Thymus (tissue), 11 donors: ENCODE measurements at regions not wholly inside any gene's neighbourhood (a gene's known extent, or its start where the extent isn't known, plus 50 kb on each side); places are given as distances from the start of the nearest gene placed in this dataset.

Source experiments
- DNase-seq, 9 donors: peaks; one replicate each; pipeline ENCODE4 v3.0.0-alpha.2; 2013; ENCODE audit warnings: low spot score in 9 of 9, low read depth in 6 of 9, missing footprints in 1 of 9
- H3K27ac ChIP-seq, 2 donors: one replicate each; pipeline ENCODE4 v1.5.1; 2013; ENCODE audit warnings: control low read depth in 1 of 2, low read depth in 1 of 2, low read length in 1 of 2, mild to moderate bottlenecking in 1 of 2, moderate library complexity in 1 of 2
- H3K27me3 ChIP-seq, 2 donors: one replicate each; pipeline ENCODE4 v1.5.1; 2013; ENCODE audit warnings: low read length in 1 of 2; ENCODE audit not compliant: control insufficient read depth in 2 of 2, insufficient read depth in 1 of 2
- H3K36me3 ChIP-seq, 2 donors: one replicate each; pipeline ENCODE4 v1.5.1; 2013; ENCODE audit warnings: low read length in 1 of 2, mild to moderate bottlenecking in 1 of 2, moderate library complexity in 1 of 2; ENCODE audit not compliant: control insufficient read depth in 2 of 2, insufficient read depth in 2 of 2
- H3K4me1 ChIP-seq, 2 donors: one replicate each; pipeline ENCODE4 v1.5.1; 2013; ENCODE audit warnings: low read length in 2 of 2; ENCODE audit not compliant: control insufficient read depth in 2 of 2, insufficient read depth in 2 of 2
- H3K4me3 ChIP-seq, 2 donors: one replicate each; pipeline ENCODE4 v1.5.1; 2013; ENCODE audit warnings: low read length in 2 of 2, control low read depth in 1 of 2, mild to moderate bottlenecking in 1 of 2
- H3K9me3 ChIP-seq, 2 donors: one replicate each; pipeline ENCODE4 v1.5.1; 2013; ENCODE audit warnings: low read length in 1 of 2, mild to moderate bottlenecking in 1 of 2; ENCODE audit not compliant: control insufficient read depth in 2 of 2, insufficient read depth in 1 of 2
- WGBS: extraction: QIAGEN DNeasy Blood & Tissue Kit; methylation state at CpG from one replicate; pipeline ENCODE4 v1.1.7; 2013; 5-methylcytosine and 5-hydroxymethylcytosine counted together
- donor health status: healthy.

- no peak overlapping the region for H3K4me3 ChIP-seq
- no peaks in the 10 kb centered on the region for H3K36me3 ChIP-seq
- peaks cover 0 to 3% of the 10 kb centered on the region in 2 donors for H3K27me3 ChIP-seq
- peaks cover 7 to 24% of the 10 kb centered on the region in 2 donors for H3K4me1 ChIP-seq
- H3K9me3 ChIP-seq = no peaks in the 10 kb centered on the region
- 94% methylated on average over 4 of the region's 4 CpGs for WGBS
- H3K27ac ChIP-seq = no peak overlapping the region
- no peak for DNase-seq
These were observed 235.2 kb downstream of the TLE3 start for GRCh38 chr15:69862540-69862939.

- Histone ChIP-seq H3K36me3 (no peaks in the 10 kb centered on the region), H3K27ac (no peak overlapping the region), H3K4me3 (no peak overlapping the region), H3K27me3 (peaks cover 0 to 3% of the 10 kb centered on the region in 2 donors), H3K9me3 (no peaks in the 10 kb centered on the region), H3K4me1 (peaks cover 0 to 15% of the 10 kb centered on the region in 2 donors)
- no peak for DNase-seq
- WGBS = 87% methylated on average over 2 of the region's 2 CpGs
These were observed 234.3 kb downstream of the TLE3 start for GRCh38 chr15:69863446-69863845.

GRCh38 chr15:69865369-69865768, 232.3 kb downstream of the TLE3 start:
- Histone ChIP-seq H3K27me3 (peaks cover 0 to 2% of the 10 kb centered on the region in 2 donors), H3K4me3 (no peak overlapping the region), H3K27ac (no peak overlapping the region), H3K4me1 (peaks cover 0 to 13% of the 10 kb centered on the region in 2 donors), H3K9me3 (no peaks in the 10 kb centered on the region), H3K36me3 (no peaks in the 10 kb centered on the region)
- WGBS = 97% methylated on average over 3 of the region's 3 CpGs
- no peak for DNase-seq

- H3K27ac ChIP-seq = no peak overlapping the region
- H3K27me3 ChIP-seq = no peaks in the 10 kb centered on the region
- no peak for DNase-seq
- H3K9me3 ChIP-seq = no peaks in the 10 kb centered on the region
- H3K4me3 ChIP-seq = no peak overlapping the region
- no peaks in the 10 kb centered on the region for H3K36me3 ChIP-seq
- peaks cover 0 to 4% of the 10 kb centered on the region in 2 donors for H3K4me1 ChIP-seq
- WGBS = 90% methylated on average over 3 of the region's 3 CpGs
These were observed 229.0 kb downstream of the TLE3 start for GRCh38 chr15:69868756-69869155.

- peaks cover 0 to 4% of the 10 kb centered on the region in 2 donors for H3K4me1 ChIP-seq
- H3K36me3 ChIP-seq = no peaks in the 10 kb centered on the region
- H3K27ac ChIP-seq = no peak overlapping the region
- H3K9me3 ChIP-seq = no peaks in the 10 kb centered on the region
- no peaks in the 10 kb centered on the region for H3K27me3 ChIP-seq
- DNase-seq = no peak
- H3K4me3 ChIP-seq = no peak overlapping the region
- WGBS = 49% methylated on average over 2 of the region's 2 CpGs
These were observed 228.4 kb downstream of the TLE3 start for GRCh38 chr15:69869291-69869690.

GRCh38 chr15:69869881-69870505, 227.7 kb downstream of the TLE3 start:
- Histone ChIP-seq H3K4me3 (no peak overlapping the region), H3K36me3 (no peaks in the 10 kb centered on the region), H3K27ac (no peak overlapping the region), H3K9me3 (no peaks in the 10 kb centered on the region), H3K27me3 (no peaks in the 10 kb centered on the region), H3K4me1 (peaks cover 0 to 4% of the 10 kb centered on the region in 2 donors)
- DNase-seq = no peak
- WGBS = 95% methylated on average over 9 of the region's 9 CpGs

- H3K36me3 ChIP-seq = no peaks in the 10 kb centered on the region
- H3K27me3 ChIP-seq = no peaks in the 10 kb centered on the region
- DNase-seq = no peak
These were observed 226.1 kb downstream of the TLE3 start for GRCh38 chr15:69871511-69872134.

GRCh38 chr15:69873807-69874206, 223.9 kb downstream of the TLE3 start:
- no peak for DNase-seq
- no peaks in the 10 kb centered on the region for H3K36me3 ChIP-seq
- no peak overlapping the region for H3K4me3 ChIP-seq
- H3K27me3 ChIP-seq = no peaks in the 10 kb centered on the region
- H3K27ac ChIP-seq = no peak overlapping the region
- peaks cover 0 to 4% of the 10 kb centered on the region in 2 donors for H3K4me1 ChIP-seq
- WGBS = 96% methylated on average over 1 of the region's 1 CpG
- no peaks in the 10 kb centered on the region for H3K9me3 ChIP-seq

More at GRCh38 chr15:69871511-69872134, 226.1 kb downstream of the TLE3 start:
- Histone ChIP-seq H3K4me1 (peaks cover 0 to 4% of the 10 kb centered on the region in 2 donors), H3K4me3 (no peak overlapping the region), H3K27ac (no peak overlapping the region), H3K9me3 (no peaks in the 10 kb centered on the region)
- 91% methylated on average over 7 of the region's 7 CpGs for WGBS

- DNase-seq = no peak
- H3K9me3 ChIP-seq = no peaks in the 10 kb centered on the region
- no peak overlapping the region for H3K27ac ChIP-seq
- no peak overlapping the region for H3K4me3 ChIP-seq
- no peaks in the 10 kb centered on the region for H3K27me3 ChIP-seq
- peaks cover 0 to 4% of the 10 kb centered on the region in 2 donors for H3K4me1 ChIP-seq
- no peaks in the 10 kb centered on the region for H3K36me3 ChIP-seq
These were observed 223.4 kb downstream of the TLE3 start for GRCh38 chr15:69874321-69874720.
